ENCODE measurements at regions not wholly inside any gene's neighbourhood (a gene's known extent, or its start where the extent isn't known, plus 50 kb on each side); places are given as distances from the start of the nearest gene placed in this dataset.

GRCh38 chr10:79005126-79005810 is 63.5 kb upstream of the ZMIZ1 start:
- no peak for TF ChIP-seq CTCF (IDR thresholded peaks at IDR 0.05)
- TF ChIP-seq POLR2A (IDR thresholded peaks at IDR 0.05): no peak

All from tibial nerve (tissue), 3 donors.